Mesodermal cell (in vitro differentiated cells): ENCODE measurements at regions not wholly inside any gene's neighbourhood (a gene's known extent, or its start where the extent isn't known, plus 50 kb on each side); places are given as distances from the start of the nearest gene placed in this dataset.

ENCODE experiments used
- H3K27ac ChIP-seq: 2 replicates; pipeline ENCODE4 v1.7.0; 2013; ENCODE audit warnings: mild to moderate bottlenecking, low read depth, low read length, moderate library complexity; ENCODE audit not compliant: severe bottlenecking
- H3K36me3 ChIP-seq: 2 replicates; pipeline ENCODE4 v1.7.1; 2013; ENCODE audit warnings: mild to moderate bottlenecking, low read length, moderate library complexity; ENCODE audit not compliant: control insufficient read depth, insufficient read depth
- H3K4me1 ChIP-seq: one replicate; pipeline ENCODE4 v1.7.1; 2013; ENCODE audit warnings: mild to moderate bottlenecking, low read length; ENCODE audit not compliant: insufficient read depth, control insufficient read depth, poor library complexity, severe bottlenecking
- H3K4me3 ChIP-seq: 2 replicates; pipeline ENCODE4 v1.7.0; 2013; ENCODE audit warnings: low read length, control low read depth, mild to moderate bottlenecking; ENCODE audit not compliant: insufficient read depth, poor library complexity, severe bottlenecking; ENCODE audit errors: extremely low read depth
- H3K9me3 ChIP-seq: 2 replicates; pipeline ENCODE4 v1.7.1; 2013; ENCODE audit warnings: mild to moderate bottlenecking, low read length, moderate library complexity; ENCODE audit not compliant: control insufficient read depth
- WGBS, 2 experiments: methylation state at CpG; one replicate each; pipeline ENCODE4 v1.1.5; 2013; ENCODE audit warnings: missing lambda C conversion rate in 2 of 2; ENCODE audit not compliant: insufficient coverage in 2 of 2; 5-methylcytosine and 5-hydroxymethylcytosine counted together

GRCh38 chr14:85451421-85451820 is 78.5 kb upstream of the FLRT2 start:
- H3K4me3 ChIP-seq = no peak overlapping the region

GRCh38 chr14:85453401-85454225 is 76.3 kb upstream of the FLRT2 start:
- 100% methylated on average over 1 of the region's 2 CpGs for WGBS, 2 experiments
- no peaks in the 10 kb centered on the region for H3K36me3 ChIP-seq
- H3K4me1 ChIP-seq = no peaks in the 10 kb centered on the region
- no peak overlapping the region for H3K4me3 ChIP-seq
- no peaks in the 10 kb centered on the region for H3K9me3 ChIP-seq
- H3K27ac ChIP-seq = no peak overlapping the region

More at GRCh38 chr14:85451421-85451820, 78.5 kb upstream of the FLRT2 start:
- Histone ChIP-seq H3K4me1 (no peaks in the 10 kb centered on the region), H3K36me3 (no peaks in the 10 kb centered on the region), H3K9me3 (no peaks in the 10 kb centered on the region), H3K27ac (no peak overlapping the region)

GRCh38 chr14:85454226-85454813 is 75.6 kb upstream of the FLRT2 start:
- WGBS, 2 experiments = 92 to 100% methylated on average over 3 of the region's 3 CpGs
- no peaks in the 10 kb centered on the region for H3K9me3 ChIP-seq
- H3K4me1 ChIP-seq = no peaks in the 10 kb centered on the region
- H3K36me3 ChIP-seq = no peaks in the 10 kb centered on the region
- no peak overlapping the region for H3K4me3 ChIP-seq
- no peak overlapping the region for H3K27ac ChIP-seq

- no peak overlapping the region for H3K27ac ChIP-seq
- no peaks in the 10 kb centered on the region for H3K36me3 ChIP-seq
- no peaks in the 10 kb centered on the region for H3K4me1 ChIP-seq
- H3K9me3 ChIP-seq = peaks cover 2% of the 10 kb centered on the region
- 80 to 83% methylated on average over 1 of the region's 3 CpGs for WGBS, 2 experiments
- H3K4me3 ChIP-seq = no peak overlapping the region
Measured at GRCh38 chr14:85459361-85460000, 70.5 kb upstream of the FLRT2 start.

GRCh38 chr14:85461432-85462133 is 68.4 kb upstream of the FLRT2 start:
- Histone ChIP-seq H3K4me1 (no peaks in the 10 kb centered on the region), H3K27ac (no peak overlapping the region), H3K36me3 (no peaks in the 10 kb centered on the region), H3K4me3 (no peak overlapping the region), H3K9me3 (peaks cover 2% of the 10 kb centered on the region)
- WGBS, 2 experiments = 95 to 98% methylated on average over 3 of the region's 3 CpGs

GRCh38 chr14:85463512-85463911 is 66.4 kb upstream of the FLRT2 start:
- no peaks in the 10 kb centered on the region for H3K36me3 ChIP-seq
- H3K4me1 ChIP-seq = no peaks in the 10 kb centered on the region
- WGBS, 2 experiments = 78 to 80% methylated on average over 1 of the region's 4 CpGs
- H3K4me3 ChIP-seq = no peak overlapping the region
- H3K9me3 ChIP-seq = peaks cover 2% of the 10 kb centered on the region
- no peak overlapping the region for H3K27ac ChIP-seq

GRCh38 chr14:85464135-85464895 is 65.6 kb upstream of the FLRT2 start:
- Histone ChIP-seq H3K27ac (no peak overlapping the region), H3K4me3 (no peak overlapping the region), H3K4me1 (peaks cover 8% of the 10 kb centered on the region), H3K9me3 (peaks cover 2% of the 10 kb centered on the region), H3K36me3 (no peaks in the 10 kb centered on the region)
- 92 to 94% methylated on average over 2 of the region's 2 CpGs for WGBS, 2 experiments

- H3K9me3 ChIP-seq = peaks cover 2% of the 10 kb centered on the region
- no peak overlapping the region for H3K27ac ChIP-seq
- no peak overlapping the region for H3K4me3 ChIP-seq
- WGBS, 2 experiments = 73 to 76% methylated on average over 3 of the region's 3 CpGs
- peaks cover 23% of the 10 kb centered on the region for H3K4me1 ChIP-seq
- H3K36me3 ChIP-seq = no peaks in the 10 kb centered on the region
Measured at GRCh38 chr14:85466678-85467077, 63.3 kb upstream of the FLRT2 start.

GRCh38 chr14:85468816-85469215 is 61.1 kb upstream of the FLRT2 start:
- Histone ChIP-seq H3K4me3 (no peak overlapping the region), H3K9me3 (no peaks in the 10 kb centered on the region), H3K36me3 (no peaks in the 10 kb centered on the region), H3K4me1 (peaks cover 38% of the 10 kb centered on the region), H3K27ac (no peak overlapping the region)
- 67 to 83% methylated on average over 1 of the region's 2 CpGs for WGBS, 2 experiments

- Histone ChIP-seq H3K36me3 (no peaks in the 10 kb centered on the region), H3K4me3 (no peak overlapping the region), H3K27ac (peak overlapping the region; percentile 60), H3K9me3 (no peaks in the 10 kb centered on the region), H3K4me1 (peaks cover 38% of the 10 kb centered on the region)
Measured at GRCh38 chr14:85471156-85471555, 58.8 kb upstream of the FLRT2 start.
